Hepatocyte (in vitro differentiated cells): ENCODE measurements at regions not wholly inside any gene's neighbourhood (a gene's known extent, or its start where the extent isn't known, plus 50 kb on each side); places are given as distances from the start of the nearest gene placed in this dataset.

Source experiments
- EZH2 ChIP-seq: fragments of 200-600 bp; sonication (generic); IDR thresholded peaks from 2 replicates; pipeline ENCODE4 v1.6.1; 2016; ENCODE audit warnings: antibody characterized with exemption, mild to moderate bottlenecking, borderline replicate concordance
- EZH2phosphoT487 ChIP-seq: fragments of 200-600 bp; sonication (generic); IDR thresholded peaks from one replicate; pipeline ENCODE4 v1.6.1; 2018; ENCODE audit warnings: antibody characterized with exemption, mild to moderate bottlenecking, low read depth, moderate library complexity; ENCODE audit not compliant: unreplicated experiment, severe bottlenecking
- TF ChIP-seq, protein P1 (sequence below): fragments of 200-600 bp; sonication (generic); IDR thresholded peaks from 2 replicates; pipeline ENCODE4 v1.5.1; 2016; ENCODE audit warnings: antibody characterized with exemption, mild to moderate bottlenecking; ENCODE audit not compliant: poor library complexity

GRCh38 chr10:117666166-117666565 is 123.6 kb downstream of the EMX2 start:
- TF ChIP-seq, protein P1, sequence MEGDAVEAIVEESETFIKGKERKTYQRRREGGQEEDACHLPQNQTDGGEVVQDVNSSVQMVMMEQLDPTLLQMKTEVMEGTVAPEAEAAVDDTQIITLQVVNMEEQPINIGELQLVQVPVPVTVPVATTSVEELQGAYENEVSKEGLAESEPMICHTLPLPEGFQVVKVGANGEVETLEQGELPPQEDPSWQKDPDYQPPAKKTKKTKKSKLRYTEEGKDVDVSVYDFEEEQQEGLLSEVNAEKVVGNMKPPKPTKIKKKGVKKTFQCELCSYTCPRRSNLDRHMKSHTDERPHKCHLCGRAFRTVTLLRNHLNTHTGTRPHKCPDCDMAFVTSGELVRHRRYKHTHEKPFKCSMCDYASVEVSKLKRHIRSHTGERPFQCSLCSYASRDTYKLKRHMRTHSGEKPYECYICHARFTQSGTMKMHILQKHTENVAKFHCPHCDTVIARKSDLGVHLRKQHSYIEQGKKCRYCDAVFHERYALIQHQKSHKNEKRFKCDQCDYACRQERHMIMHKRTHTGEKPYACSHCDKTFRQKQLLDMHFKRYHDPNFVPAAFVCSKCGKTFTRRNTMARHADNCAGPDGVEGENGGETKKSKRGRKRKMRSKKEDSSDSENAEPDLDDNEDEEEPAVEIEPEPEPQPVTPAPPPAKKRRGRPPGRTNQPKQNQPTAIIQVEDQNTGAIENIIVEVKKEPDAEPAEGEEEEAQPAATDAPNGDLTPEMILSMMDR: no peak
- TF ChIP-seq EZH2: no peak
- TF ChIP-seq EZH2phosphoT487: no peak
